NB4 (cell line): ENCODE measurements at regions not wholly inside any gene's neighbourhood (a gene's known extent, or its start where the extent isn't known, plus 50 kb on each side); places are given as distances from the start of the nearest gene placed in this dataset.

Experiments used
- CTCF ChIP-seq: IDR thresholded peaks from one replicate; pipeline ENCODE4 v1.5.1; 2012; ENCODE audit warnings: low read depth, low read length
- MYC ChIP-seq: IDR thresholded peaks from 2 replicates; pipeline ENCODE4 v1.6.1; 2011; ENCODE audit warnings: low read depth, low read length
- POLR2A ChIP-seq: IDR thresholded peaks from 2 replicates; pipeline ENCODE4 v1.6.1; 2011; ENCODE audit warnings: mild to moderate bottlenecking; ENCODE audit not compliant: insufficient read length; ENCODE audit errors: extremely low read depth

GRCh38 chr15:96487245-96487644 is 156.7 kb downstream of the NR2F2 start:
- TF ChIP-seq CTCF, result no peak
- no peak for TF ChIP-seq MYC
- no peak for TF ChIP-seq POLR2A
